ENCODE measurements at regions not wholly inside any gene's neighbourhood (a gene's known extent, or its start where the extent isn't known, plus 50 kb on each side); places are given as distances from the start of the nearest gene placed in this dataset.

GRCh38 chr18:42137693-42138375 lies 182.8 kb downstream of the PIK3C3 start:
- no peak for ATAC-seq
- Mint-ChIP-seq H3K4me1 (no peaks in the 10 kb centered on the region), H3K4me3 (no peak overlapping the region), H3K9me3 (peaks cover 4% of the 10 kb centered on the region), H3K27ac (no peak overlapping the region), H3K36me3 (no peaks in the 10 kb centered on the region)
- no peak for DNase-seq (ENCODE audit: low spot score in 2 of 2)

DNA sequence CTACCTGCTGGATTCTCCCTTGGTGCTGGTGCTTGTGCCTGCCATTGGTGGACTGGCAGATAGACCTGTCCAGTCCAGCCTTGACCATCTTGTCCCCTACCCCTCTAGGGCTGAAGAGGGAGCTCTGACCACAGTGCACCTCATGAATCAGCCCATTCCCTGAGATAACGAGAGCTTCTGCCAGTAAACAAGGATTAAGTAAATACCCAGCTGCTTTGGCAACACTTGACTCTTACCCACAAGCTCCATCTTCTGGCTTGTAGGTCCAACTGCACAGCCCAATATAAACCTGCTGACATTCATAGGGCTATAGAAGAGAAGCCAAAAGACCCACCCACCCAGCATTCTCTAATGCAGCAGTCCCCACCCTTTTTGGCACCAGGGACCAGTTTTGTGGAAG lies 186.4 kb downstream of the PIK3C3 start:
- H3K9me3 Mint-ChIP-seq, result peaks cover 4% of the 10 kb centered on the region
- DNase-seq (ENCODE audit: low spot score in 2 of 2), result no peak
- H3K36me3 Mint-ChIP-seq, result no peaks in the 10 kb centered on the region
- no peak overlapping the region for H3K4me3 Mint-ChIP-seq
- no peaks in the 10 kb centered on the region for H3K4me1 Mint-ChIP-seq
- no peak overlapping the region for H3K27ac Mint-ChIP-seq
- ATAC-seq, result no peak

DNA sequence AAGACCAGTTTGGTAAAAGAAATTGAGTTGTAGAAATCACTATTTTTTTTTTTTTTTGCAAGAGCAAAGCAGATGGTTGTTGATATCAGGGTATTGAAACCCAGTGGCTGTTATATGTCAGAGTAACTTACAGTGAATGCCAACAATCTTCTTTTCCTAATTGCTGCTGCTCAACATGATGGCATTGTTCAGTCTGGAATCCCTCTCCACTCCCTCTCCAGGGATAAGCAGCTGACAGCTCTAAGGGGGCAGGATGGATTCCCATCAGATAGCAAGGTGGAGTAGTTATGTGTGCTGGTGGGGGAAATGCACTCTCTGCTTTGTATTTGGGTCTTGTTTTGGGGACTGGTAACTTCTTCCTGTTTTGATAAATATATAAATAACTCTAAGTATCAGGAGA lies 200.0 kb downstream of the PIK3C3 start:
- DNase-seq (ENCODE audit: low spot score in 2 of 2), result no peak
- Mint-ChIP-seq H3K27ac (no peak overlapping the region), H3K4me1 (no peaks in the 10 kb centered on the region), H3K9me3 (peaks cover 2% of the 10 kb centered on the region), H3K36me3 (no peaks in the 10 kb centered on the region), H3K4me3 (no peak overlapping the region)
- ATAC-seq, result no peak

GRCh38 chr18:42156281-42156680 lies 201.2 kb downstream of the PIK3C3 start:
- no peaks in the 10 kb centered on the region for H3K4me1 Mint-ChIP-seq
- no peak overlapping the region for H3K27ac Mint-ChIP-seq
- DNase-seq (ENCODE audit: low spot score in 2 of 2), result no peak
- no peak overlapping the region for H3K4me3 Mint-ChIP-seq
- ATAC-seq, result no peak
- peaks cover 2% of the 10 kb centered on the region for H3K9me3 Mint-ChIP-seq
- H3K36me3 Mint-ChIP-seq, result no peaks in the 10 kb centered on the region

DNA sequence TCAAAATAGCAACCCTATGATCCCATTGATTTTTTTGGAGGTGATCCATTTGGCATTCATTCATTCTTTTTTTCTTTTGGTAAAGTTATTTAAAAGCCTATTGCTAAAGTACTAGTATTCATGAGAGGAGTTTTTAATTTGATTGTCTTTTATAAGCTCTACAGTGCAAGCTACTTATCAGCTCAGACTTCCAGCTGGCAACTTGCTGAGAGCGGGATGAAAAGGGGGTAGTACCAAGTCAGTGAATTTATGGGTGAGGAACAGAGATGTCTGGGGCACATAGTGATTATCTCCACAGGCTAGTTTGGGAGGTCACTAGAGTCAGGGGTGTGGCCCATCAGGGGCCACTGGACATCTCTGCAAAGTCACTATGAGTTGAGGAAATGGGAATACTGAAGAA lies 202.4 kb downstream of the PIK3C3 start:
- no peak for DNase-seq (ENCODE audit: low spot score in 2 of 2)
- Mint-ChIP-seq H3K36me3 (no peaks in the 10 kb centered on the region), H3K4me1 (no peaks in the 10 kb centered on the region), H3K27ac (no peak overlapping the region), H3K9me3 (no peaks in the 10 kb centered on the region), H3K4me3 (no peak overlapping the region)
- ATAC-seq, result no peak

GRCh38 chr18:42157878-42158277 lies 202.8 kb downstream of the PIK3C3 start:
- H3K36me3 Mint-ChIP-seq, result no peaks in the 10 kb centered on the region
- H3K4me3 Mint-ChIP-seq, result no peak overlapping the region
- no peak overlapping the region for H3K27ac Mint-ChIP-seq
- no peaks in the 10 kb centered on the region for H3K9me3 Mint-ChIP-seq
- ATAC-seq, result no peak
- DNase-seq (ENCODE audit: low spot score in 2 of 2), result no peak
- no peaks in the 10 kb centered on the region for H3K4me1 Mint-ChIP-seq

DNA sequence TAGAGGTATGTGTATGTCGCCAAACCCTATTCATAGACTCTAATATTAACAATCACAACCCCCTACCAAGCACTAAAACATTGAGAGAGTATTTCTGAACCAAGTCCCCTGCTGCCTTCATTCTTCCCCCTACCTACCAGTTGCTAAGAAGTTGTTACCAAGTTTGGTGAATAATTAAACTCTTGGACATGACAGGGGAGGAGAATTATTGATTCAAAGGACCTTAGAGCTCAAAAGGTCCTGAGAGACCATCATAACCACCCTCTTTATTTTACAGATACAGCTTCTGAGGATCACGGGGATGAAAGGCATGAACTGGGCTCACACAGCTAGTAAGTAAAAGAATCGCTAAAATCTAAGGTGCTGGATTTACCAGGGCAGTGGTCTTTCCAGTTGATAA lies 204.1 kb downstream of the PIK3C3 start:
- no peak for DNase-seq (ENCODE audit: low spot score in 2 of 2)
- no peak for ATAC-seq
- Mint-ChIP-seq H3K4me3 (no peak overlapping the region), H3K4me1 (no peaks in the 10 kb centered on the region), H3K27ac (no peak overlapping the region), H3K36me3 (no peaks in the 10 kb centered on the region), H3K9me3 (no peaks in the 10 kb centered on the region)

- ATAC-seq, result no peak
- no peak overlapping the region for H3K27ac Mint-ChIP-seq
- H3K36me3 Mint-ChIP-seq, result no peaks in the 10 kb centered on the region
- no peaks in the 10 kb centered on the region for H3K9me3 Mint-ChIP-seq
- no peaks in the 10 kb centered on the region for H3K4me1 Mint-ChIP-seq
- H3K4me3 Mint-ChIP-seq, result no peak overlapping the region
- no peak for DNase-seq (ENCODE audit: low spot score in 2 of 2)
Observed at GRCh38 chr18:42163321-42163720, 208.3 kb downstream of the PIK3C3 start.

GRCh38 chr18:42164556-42164955 lies 209.5 kb downstream of the PIK3C3 start:
- no peak for ATAC-seq
- no peak for DNase-seq (ENCODE audit: low spot score in 2 of 2)
- H3K4me1 Mint-ChIP-seq, result no peaks in the 10 kb centered on the region
- no peaks in the 10 kb centered on the region for H3K36me3 Mint-ChIP-seq
- no peaks in the 10 kb centered on the region for H3K9me3 Mint-ChIP-seq
- H3K4me3 Mint-ChIP-seq, result no peak overlapping the region
- H3K27ac Mint-ChIP-seq, result no peak overlapping the region

DNA sequence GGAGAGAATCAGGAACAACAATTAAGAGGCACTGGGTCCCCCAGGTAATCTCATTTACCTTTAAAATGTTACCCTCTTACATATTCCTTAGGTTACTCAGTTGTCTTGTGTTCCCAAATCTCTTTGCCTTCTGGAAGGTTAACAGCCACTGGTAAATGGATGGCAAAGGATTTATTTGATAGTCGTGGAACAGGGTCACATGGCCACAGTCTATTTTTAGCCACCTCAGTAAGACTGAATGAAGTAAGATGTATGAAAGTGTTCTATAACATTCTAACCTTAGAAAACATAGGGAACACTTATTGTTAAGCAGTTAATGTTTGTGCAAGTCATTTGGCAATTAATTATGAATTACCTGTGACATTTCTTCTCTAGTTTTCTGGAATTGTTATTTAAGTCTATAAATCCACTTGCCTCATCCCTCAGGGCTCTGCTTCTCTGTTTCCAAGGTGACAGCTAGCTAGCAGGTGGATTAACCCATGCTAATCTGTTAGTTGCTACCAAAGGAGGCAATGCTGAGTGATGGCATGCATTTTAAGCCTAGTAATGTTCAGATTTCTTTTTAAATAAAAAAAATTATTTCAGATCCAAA lies 211.0 kb downstream of the PIK3C3 start:
- no peak overlapping the region for H3K4me3 Mint-ChIP-seq
- H3K27ac Mint-ChIP-seq, result no peak overlapping the region
- no peaks in the 10 kb centered on the region for H3K4me1 Mint-ChIP-seq
- no peak for DNase-seq (ENCODE audit: low spot score in 2 of 2)
- ATAC-seq, result no peak
- no peaks in the 10 kb centered on the region for H3K36me3 Mint-ChIP-seq
- H3K9me3 Mint-ChIP-seq, result no peaks in the 10 kb centered on the region

DNA sequence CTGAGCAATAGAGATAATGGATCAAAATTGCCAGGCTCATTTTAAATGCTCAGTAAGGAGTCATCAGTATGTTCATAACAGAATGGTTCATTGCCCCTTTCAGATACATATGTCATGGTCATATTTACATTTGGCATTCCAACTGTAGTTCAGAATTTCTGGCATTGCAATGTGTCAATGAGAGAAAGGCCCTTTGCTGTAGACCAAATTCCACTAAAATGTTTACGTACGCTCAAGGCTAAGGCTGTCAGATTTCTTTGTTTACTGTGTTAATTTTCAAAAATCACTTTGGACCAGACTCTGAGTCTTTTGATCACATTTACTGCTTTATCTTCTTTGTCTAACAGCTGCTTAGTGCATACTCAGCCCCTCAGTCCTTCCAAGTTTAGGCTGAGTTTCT lies 213.5 kb downstream of the PIK3C3 start:
- no peaks in the 10 kb centered on the region for H3K9me3 Mint-ChIP-seq
- no peak overlapping the region for H3K4me3 Mint-ChIP-seq
- H3K27ac Mint-ChIP-seq, result no peak overlapping the region
- ATAC-seq, result no peak
- DNase-seq (ENCODE audit: low spot score in 2 of 2), result no peak
- H3K36me3 Mint-ChIP-seq, result no peaks in the 10 kb centered on the region
- no peaks in the 10 kb centered on the region for H3K4me1 Mint-ChIP-seq

GRCh38 chr18:42168907-42169306 lies 213.9 kb downstream of the PIK3C3 start:
- Mint-ChIP-seq H3K36me3 (no peaks in the 10 kb centered on the region), H3K4me1 (no peaks in the 10 kb centered on the region), H3K27ac (no peak overlapping the region), H3K9me3 (no peaks in the 10 kb centered on the region), H3K4me3 (no peak overlapping the region)
- DNase-seq (ENCODE audit: low spot score in 2 of 2), result no peak
- ATAC-seq, result no peak

DNA sequence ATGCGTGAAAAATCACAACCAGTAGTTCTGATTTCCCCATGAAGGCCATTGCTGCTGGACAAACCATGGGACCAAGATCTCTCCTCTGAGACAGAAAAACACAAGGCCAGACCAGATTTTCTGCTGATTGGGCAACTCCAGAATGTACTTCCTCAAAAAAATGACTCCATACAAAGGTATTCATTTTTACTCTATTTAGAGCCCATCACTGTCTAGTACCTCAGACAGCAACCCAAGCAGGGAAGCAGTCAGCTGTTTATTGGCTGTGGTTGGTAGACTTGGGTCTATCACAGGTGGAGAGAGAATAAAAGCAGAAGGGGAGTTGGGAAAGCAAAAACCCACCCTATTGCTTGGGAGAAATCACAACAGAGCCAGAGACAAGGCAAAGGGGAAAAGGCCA lies 219.9 kb downstream of the PIK3C3 start:
- Mint-ChIP-seq H3K4me1 (no peaks in the 10 kb centered on the region), H3K36me3 (no peaks in the 10 kb centered on the region), H3K9me3 (no peaks in the 10 kb centered on the region), H3K27ac (no peak overlapping the region), H3K4me3 (no peak overlapping the region)
- no peak for DNase-seq (ENCODE audit: low spot score in 2 of 2)
- ATAC-seq, result no peak

GRCh38 chr18:42176599-42176998 lies 221.6 kb downstream of the PIK3C3 start:
- H3K4me3 Mint-ChIP-seq, result no peak overlapping the region
- no peaks in the 10 kb centered on the region for H3K9me3 Mint-ChIP-seq
- no peak for ATAC-seq
- no peak for DNase-seq (ENCODE audit: low spot score in 2 of 2)
- no peaks in the 10 kb centered on the region for H3K36me3 Mint-ChIP-seq
- no peak overlapping the region for H3K27ac Mint-ChIP-seq
- no peaks in the 10 kb centered on the region for H3K4me1 Mint-ChIP-seq

DNA sequence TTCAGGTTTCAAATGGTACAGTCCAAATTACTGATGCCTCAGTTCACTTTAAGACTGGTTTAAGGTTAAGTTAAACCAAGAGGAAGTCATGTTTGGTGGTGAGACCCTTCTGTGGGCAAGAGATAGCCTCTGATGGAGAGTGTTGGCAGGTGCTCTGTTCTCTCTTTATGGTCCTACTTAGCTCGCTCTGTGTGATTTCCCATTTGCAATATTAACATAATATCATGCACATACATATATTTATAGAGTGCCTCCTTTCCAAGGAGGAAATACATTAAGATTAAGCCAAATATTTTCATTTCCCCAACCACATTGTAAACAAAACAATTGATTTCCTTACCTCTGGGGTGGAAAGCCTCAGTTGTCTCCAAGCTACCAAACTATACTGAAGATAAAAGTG lies 222.4 kb downstream of the PIK3C3 start:
- Mint-ChIP-seq H3K9me3 (no peaks in the 10 kb centered on the region), H3K27ac (no peak overlapping the region), H3K4me3 (no peak overlapping the region), H3K4me1 (no peaks in the 10 kb centered on the region), H3K36me3 (no peaks in the 10 kb centered on the region)
- DNase-seq (ENCODE audit: low spot score in 2 of 2) (no peak), ATAC-seq (no peak)

DNA sequence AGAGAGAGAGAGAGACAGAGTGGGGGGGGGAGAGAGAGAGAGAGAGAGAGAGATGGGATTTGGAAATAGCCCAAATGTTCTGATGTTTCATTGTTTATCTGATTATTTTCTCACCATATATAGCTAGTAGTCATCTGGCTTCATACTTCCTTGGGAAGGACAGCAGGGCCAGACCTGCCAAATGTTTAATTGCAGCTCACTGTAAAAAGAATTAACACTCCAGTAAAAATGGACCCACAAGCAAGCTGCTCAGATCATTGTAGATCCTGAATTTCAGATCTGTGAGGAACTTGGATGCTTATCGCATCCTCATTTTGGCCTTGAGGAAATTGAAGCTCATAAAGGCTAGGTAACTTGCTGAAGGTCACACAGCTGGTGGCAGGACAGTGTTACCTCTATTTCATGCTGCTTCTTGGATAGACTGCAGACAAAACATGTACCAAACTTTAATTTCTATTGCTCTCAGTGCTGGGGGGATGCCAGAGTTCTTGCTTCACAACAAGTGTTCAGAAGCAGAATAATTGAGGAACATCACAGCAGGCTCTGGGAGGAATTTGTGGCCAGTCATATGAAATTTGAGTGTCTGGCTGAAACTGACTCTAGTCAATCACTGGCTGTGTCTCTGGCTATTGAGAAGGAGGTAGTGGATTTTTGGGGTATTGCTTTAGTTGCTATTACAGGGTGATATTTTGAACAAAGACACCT lies 223.5 kb downstream of the PIK3C3 start:
- H3K9me3 Mint-ChIP-seq, result no peaks in the 10 kb centered on the region
- no peak for DNase-seq (ENCODE audit: low spot score in 2 of 2)
- H3K4me3 Mint-ChIP-seq, result no peak overlapping the region
- no peak for ATAC-seq
- H3K36me3 Mint-ChIP-seq, result no peaks in the 10 kb centered on the region
- H3K27ac Mint-ChIP-seq, result no peak overlapping the region
- H3K4me1 Mint-ChIP-seq, result no peaks in the 10 kb centered on the region

Data from stimulated activated effector memory CD8-positive, alpha-beta T cell treated with anti-CD3 and anti-CD28 coated beads, Interleukin-12 subunit alpha, Interleukin-12 subunit beta, amount 100 ng/mL, for 72 hours (primary cell).